Activated CD4-positive, alpha-beta T cell treated with anti-CD3 and anti-CD28 coated beads, Interleukin-2, amount 50 U/mL, for 4 hours (primary cell): ENCODE measurements at regions not wholly inside any gene's neighbourhood (a gene's known extent, or its start where the extent isn't known, plus 50 kb on each side); places are given as distances from the start of the nearest gene placed in this dataset.

Experiments
- DNase-seq, 2 experiments: peaks; one replicate each; pipeline ENCODE4 v3.0.0-alpha.2; 2020

DNA sequence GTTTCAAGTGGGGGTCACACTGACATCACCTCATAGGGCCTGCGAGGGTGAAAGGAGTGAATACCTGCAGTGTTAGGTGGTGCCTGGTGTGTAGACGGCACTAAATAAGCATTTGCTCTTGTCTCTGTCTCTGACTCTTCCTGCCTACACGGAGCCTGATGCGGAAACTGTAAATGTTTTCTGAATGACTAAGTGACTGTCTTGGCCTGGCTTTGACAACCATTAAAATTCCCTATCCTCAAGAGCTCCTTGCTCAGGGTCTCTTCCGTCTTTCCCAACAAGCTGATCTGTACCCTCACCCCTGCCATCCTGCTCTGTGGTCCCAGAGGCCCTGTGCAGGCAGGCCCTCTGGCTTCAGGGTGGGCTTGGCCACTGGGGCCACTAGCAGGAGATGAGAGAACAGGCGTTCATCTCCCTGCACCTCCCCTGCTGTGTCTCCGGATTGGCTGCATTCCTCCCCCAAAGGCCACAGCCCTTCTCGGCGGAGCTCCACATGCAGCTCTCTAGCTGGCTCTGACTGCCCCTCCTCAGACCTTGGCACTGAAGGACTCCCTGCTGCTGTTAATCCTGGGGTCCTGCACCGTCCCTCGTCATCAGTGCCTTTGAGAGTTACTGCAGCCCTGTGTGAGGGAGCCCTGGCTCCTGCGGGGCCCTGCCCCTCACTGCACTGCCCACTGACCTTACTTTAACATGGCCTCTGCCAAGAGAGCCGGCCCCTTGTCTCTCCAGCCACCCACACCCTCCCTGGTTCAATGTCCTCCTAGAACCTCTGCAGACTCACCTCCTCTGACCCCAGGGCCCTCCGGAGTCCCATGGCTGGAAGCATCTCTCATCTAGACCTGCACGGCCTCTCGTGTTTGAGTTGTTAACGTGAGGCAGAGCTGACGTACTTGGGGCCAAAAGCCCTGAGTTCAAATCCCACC lies 211.1 kb downstream of the MATN1 start:
- DNase-seq: no peak

DNA sequence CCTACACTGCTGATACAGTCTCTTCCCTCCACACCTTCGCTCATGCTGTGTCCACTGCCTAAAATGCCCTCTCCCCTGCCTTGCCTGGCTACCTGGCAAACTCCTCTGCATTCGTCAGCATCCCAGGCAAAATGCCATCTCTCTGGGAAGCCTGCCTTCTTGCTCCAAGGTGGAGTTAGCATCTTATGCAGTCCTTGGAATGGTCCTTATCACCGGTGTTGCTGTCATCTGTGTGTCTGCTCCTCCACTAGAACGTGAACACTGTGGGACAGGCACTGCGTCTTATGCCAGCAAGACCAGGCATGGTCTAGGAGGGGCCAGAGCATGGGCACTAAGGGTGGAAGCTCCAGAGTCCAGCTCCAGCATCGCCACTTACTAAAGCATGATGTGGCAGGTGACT lies 211.8 kb downstream of the MATN1 start:
- DNase-seq: no peak

DNA sequence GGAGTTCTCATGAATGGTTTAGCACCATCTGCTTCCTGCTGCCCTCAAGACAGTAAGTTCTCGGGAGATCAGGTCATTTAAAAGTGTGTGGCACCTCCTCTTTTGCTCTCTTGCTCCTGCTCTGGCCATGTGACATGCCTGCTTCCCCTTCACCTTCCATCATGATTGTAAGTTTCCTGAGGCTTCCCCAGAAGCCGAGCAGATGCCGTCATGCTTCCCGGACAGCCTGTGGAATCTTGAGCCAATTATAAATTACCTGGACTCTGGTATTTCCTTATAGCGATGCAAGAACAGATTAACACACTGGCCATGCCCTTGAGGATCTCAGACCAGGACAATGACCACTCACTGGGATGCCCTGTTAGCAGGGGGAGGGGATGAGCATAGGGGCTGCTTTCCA lies 212.3 kb downstream of the MATN1 start:
- DNase-seq: no peak

DNA sequence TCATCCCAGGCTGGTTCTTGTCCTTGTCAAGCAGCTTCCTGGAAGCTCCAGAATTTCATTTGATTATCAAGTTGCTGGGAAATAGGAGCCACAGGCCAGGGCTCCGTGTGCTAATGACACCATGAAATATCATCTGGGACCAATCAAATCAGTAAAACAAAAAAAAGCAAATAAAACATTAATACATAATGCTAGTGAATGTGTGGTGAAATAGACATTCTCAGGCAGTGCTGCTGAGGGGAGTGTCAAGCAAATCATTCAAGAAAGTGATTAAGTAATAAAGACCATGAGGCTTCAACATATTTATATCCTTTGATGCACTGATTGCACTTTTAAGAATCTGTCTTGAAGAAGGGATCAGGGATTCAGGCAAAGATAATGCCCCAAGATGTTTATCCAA lies 213.7 kb downstream of the MATN1 start:
- no peak for DNase-seq

DNA sequence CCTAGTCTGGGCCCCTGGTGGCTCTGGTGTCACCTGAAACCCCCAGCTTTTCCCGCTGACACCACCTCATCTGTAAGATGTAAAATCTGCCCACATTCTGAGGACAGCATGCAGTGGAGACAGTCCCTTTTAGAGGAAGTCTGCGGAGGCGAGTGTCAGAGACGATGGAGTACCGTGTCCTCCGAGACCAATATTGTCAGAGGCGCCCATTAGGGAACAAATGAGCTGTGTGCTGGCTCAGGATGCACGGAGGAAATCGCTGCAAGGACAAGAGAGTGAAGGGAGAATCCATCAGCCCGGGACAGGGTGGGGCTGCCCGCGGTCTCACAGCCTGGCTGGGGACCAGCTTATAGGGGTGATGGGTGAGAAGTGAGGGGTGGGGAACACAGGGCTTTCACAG lies 214.8 kb downstream of the MATN1 start:
- no peak for DNase-seq

DNA sequence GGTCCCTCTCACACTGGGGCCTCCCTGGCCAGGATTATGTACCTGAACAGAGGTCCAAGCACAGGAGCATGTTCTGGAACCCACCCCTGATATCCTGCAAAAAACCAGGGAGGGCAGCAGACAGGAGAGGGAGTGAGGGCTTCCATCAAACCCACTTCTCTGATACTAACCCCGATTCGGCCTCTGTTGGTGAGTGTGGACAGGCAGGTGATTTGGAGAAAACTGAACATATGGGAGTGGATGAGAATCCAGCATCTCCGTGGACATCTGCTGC lies 215.3 kb downstream of the MATN1 start:
- no peak for DNase-seq

DNA sequence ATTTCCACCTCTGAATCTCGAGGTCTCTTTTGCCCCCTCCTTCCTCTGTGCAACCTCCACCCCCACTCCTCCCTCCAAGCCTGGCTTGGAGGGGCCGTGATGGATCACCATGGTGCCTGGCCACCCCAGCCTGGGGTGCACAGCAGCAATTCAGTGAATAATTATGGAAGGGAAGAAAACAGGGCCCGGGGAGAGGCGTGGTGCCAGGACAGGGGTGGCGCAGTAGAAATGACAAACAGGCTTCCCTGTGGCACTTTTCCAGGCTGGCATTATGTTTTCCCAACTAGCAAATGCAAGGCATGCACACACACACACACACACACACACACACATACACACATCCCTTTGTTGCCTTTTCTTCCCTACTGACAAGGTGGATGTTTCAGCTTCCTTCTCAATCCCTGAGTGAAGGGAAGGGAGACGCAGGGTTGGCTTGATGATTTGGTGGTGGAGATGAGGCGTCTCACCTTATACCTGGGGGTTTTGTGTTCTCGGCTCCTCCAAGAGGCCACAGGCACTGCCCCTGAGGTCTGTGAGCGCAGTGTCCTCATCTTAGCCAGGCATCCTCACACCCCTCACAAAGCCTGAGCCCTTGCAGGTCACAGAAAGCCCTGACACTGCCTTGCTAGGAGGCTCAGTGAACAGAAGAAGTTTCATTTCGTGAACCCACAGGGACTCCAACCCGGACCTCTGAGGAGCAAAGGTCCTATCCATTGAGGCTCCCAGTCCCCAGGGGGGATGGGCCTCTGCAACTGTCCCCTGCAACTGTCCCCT lies 215.8 kb downstream of the MATN1 start:
- DNase-seq: no peak

DNA sequence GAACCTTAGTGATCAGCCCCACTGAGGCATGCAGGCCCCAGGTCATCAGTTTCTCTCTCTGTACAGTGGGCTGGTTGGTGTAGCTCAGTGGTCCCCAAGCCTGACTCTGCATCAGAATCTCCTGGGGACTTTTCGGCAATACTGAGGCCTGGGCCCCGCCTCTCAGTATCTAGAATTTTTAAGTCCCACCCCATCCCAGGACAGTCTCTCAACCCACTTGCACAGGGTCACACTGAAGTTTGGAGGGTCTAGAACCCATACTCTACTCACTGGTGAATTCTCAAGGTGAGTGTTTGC lies 216.4 kb downstream of the MATN1 start:
- DNase-seq: no peak

DNA sequence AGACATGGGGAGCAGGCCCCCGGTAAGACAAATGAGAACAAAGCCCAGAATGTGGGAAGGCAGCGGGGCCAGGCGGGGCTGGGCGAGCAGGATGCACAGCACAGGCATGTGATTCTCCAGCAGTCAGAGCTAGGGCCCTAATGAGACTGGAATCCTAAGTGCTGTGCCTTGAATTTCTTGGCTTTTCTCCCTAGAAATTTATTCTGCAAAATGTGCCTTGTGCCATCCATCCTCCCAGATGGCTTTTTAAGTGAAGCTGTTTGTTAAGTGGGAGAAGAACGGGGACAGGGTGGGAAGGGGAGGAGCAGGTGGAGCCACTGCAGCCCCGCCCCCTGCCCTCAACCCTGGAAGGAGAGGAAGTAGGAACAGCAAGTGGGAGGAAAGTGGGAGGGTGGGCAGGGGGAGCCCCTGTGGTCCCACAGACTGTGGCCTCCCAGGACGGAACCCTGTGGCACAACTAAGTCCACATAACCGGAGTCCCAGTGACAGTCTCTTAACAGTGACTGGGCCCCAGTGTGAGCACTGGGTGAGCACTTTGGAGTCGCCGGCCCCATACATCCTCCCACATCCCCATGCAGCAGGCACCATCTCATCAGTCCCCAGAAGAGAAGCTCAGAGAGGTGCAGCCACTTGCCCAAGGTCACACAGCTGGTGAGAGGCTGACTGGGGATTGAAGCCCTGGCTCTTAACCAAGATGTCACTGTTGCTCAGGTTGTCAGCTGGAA lies 216.9 kb downstream of the MATN1 start:
- DNase-seq: no peak

DNA sequence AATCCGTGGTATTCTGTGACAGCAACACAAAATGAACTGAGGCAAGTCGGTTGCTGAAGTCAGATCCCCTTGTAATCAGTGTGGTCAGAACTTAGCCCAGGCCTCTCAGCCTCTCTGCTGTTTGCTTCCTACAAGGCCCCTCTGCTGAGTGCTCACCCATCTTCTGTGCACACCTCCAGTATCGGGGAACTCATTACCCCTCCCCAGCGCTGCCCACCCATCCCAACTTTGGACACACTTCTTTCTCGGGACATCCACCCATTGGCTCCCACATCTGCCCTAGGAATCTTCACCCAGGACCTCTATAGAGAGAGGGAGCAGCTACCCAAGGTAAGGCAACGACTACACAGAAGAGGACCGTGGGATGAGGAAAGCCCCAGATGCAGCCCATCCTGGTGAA lies 217.5 kb downstream of the MATN1 start:
- DNase-seq: no peak

DNA sequence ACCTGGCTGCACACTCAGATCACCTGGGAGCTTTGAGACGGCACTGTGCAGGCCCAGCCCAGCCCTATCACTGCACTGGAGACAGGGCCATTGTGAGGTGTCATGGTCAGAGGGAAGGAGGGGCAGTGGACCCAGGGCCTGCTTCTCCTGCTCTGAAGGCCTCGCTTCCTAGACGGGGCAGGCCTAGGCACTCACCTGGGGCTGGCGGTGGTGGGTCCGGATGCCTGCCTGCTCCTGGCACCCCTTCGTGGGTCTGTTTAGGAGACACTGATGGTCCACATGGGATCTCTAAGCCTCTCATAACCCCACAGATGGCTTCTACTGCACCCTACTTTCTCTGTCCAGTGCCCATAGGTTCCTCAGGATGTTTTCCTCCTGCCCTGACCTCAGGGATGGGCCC lies 230.9 kb downstream of the MATN1 start:
- DNase-seq: no peak

DNA sequence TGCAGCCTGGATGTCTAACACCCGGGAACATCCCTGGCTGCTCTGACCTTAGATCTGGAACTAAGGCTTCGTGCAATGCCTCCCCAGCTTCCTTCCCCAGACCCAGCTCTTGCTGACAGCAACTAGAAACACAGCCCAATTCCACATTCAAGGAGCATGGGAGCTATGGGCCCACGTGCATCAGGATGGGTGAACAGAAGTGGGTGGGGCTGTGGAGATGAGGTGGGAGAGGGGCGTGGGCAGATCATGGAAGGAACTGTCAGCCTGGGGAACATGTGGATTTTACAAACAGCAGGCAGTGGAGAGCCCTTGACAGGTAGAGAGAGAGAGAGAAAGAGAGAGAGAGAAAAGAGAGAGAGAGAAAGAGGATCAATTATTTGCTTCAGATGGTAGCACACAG lies 231.6 kb downstream of the MATN1 start:
- DNase-seq: no peak

DNA sequence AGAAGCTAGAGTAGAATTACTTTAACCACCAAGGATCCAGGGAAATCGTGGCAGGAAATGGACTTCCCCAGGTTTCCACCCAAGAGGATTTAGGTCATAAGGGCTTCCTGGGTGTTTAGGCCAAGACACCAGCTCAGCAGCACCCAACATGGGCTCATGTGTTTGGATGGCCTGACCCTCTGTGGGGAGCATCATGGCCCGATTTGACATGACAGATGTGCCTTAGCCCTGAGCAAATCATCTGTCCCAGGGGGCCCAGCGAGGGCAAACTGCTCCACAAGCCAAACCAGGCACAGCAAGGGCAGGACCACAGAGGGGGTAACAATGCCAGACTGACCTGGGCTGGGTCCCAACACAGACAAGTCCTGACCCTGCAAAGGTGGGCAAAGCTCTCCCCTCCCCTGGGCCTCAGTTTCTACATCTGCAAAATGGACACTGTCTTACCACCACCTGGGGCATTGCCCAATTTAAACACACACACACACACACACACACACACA lies 232.8 kb downstream of the MATN1 start:
- DNase-seq: no peak

DNA sequence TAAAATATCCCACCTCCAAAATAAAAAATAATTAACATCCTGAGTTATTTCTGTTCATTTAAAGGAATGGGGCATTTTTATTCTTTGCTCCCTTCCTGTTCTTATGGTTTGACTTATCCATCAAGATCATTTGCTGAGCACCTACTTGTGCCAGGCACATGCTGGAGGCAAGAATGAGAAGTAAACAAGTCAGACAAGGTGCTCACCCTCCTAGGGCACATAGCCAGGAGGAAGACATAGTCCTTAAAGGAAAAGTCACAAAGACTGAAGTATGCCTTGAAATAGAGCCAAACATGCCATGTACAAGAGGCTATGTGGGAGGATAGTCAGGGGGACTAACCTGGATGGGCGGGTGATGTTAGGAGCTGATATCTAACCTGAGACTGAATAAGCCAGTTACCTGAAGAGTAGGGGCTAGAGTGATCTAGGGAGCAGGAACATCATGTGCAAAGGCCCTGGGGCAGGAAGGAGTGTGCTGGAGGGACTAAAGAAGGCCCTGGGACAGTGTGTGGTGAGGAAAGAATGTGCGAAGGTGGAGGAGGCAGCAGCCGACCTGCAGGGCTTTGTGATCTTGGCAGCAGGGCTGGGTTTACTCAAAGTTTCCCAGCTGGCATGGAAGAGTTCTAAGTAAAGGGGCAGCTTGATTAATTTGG lies 233.5 kb downstream of the MATN1 start:
- no peak for DNase-seq

DNA sequence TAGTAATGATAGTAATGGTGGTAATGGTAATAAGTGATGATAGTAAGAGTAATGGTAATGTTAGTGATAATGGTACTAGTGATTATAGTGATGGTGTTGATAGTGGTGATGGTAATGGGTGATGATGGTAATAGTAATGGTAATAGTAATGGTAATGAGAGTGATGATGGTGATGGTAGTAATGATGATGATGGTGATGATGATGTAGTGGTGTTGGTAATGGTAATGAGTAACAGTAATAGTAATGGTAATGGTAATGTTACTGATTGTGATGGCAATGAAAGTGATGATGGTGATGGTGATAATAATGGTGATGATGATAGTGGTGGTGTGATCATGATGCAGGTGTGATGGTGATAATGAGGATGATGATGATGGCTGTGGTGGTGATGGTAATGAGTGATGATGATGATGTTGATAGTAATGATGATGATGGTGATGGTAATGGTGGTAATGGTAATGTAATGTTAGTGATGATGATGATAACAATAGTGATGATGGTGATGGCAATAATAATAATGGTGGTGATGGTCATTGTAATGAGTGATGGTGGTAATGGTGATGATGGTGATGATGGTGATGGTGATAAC lies 235.0 kb downstream of the MATN1 start:
- DNase-seq: no peak

DNA sequence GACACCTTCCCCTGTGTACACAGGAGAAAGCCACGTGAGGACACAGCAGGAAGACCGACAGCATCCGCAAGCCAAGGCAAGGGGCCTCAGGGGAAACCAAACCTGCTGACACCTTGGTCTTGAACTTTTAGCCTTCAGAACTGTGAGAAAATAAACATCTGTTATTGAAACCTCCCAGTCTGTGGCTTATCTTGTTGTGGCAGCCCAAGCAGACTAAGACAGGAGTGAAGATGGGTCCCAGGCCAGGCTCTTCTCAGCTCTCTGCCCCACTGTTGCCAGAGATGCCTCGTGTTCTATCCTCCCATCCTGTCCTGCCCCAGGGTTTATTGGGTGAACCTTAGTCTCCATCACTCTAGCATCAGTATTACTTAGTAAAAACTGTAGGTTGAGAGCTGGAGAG lies 236.3 kb downstream of the MATN1 start:
- DNase-seq: no peak

DNA sequence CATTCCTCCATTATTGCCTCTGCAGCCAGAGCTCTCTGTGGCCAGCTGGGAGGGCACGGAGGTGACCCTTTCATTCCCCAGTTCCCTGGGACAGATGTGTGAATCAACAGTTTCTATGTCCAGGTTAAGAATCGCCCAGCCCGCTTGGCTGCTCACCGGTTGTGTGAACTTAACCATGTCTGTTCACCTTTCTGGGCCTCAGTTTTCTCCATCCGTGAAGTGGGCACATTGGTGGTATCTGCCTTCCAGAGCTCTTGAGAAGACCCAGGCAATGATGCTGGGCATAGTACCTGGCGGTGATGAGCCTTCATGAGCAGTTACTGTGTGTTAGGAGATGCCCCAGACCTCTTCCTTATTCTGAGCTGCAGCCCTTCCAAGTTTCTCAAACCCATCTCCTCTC lies 238.3 kb downstream of the MATN1 start:
- DNase-seq: no peak

DNA sequence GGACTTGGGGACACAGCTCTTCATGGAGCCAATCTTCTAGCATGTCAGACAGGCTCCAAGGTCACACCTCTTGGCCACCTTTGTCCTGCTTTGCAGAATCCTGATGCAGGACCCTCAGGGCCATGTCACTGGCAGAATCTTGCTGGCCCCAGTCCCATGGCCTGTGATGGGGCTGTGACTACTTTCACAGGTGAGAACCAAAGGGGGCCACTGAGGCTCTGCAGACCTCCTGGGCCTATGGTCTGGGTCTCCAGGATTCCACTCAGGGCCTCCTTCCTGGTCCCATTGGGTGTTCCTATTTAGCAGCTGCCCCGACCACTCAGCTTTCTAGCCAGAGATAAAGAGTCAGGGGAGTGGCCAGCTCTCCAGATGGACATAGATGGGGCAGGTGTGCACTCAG lies 238.7 kb downstream of the MATN1 start:
- DNase-seq: no peak

DNA sequence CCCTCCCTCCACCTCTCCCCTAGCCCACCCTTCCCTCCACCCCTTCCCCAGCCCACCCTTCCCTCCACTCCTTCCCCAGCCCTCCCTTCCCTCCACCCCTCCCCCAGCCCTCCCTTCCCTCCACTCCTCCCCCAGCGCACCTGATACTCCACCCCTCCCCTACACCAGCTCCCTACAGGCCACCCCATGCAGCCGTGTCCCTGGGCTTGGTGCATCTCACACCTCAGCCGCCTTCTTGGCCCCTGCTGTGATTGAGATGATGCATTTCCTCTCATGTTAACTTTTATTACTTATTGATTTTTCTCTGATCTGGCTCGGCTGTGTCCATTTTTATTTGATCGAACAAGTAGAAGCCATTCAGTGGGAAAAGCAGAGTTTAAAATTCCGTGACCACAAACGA lies 243.8 kb downstream of the MATN1 start:
- DNase-seq: no peak

DNA sequence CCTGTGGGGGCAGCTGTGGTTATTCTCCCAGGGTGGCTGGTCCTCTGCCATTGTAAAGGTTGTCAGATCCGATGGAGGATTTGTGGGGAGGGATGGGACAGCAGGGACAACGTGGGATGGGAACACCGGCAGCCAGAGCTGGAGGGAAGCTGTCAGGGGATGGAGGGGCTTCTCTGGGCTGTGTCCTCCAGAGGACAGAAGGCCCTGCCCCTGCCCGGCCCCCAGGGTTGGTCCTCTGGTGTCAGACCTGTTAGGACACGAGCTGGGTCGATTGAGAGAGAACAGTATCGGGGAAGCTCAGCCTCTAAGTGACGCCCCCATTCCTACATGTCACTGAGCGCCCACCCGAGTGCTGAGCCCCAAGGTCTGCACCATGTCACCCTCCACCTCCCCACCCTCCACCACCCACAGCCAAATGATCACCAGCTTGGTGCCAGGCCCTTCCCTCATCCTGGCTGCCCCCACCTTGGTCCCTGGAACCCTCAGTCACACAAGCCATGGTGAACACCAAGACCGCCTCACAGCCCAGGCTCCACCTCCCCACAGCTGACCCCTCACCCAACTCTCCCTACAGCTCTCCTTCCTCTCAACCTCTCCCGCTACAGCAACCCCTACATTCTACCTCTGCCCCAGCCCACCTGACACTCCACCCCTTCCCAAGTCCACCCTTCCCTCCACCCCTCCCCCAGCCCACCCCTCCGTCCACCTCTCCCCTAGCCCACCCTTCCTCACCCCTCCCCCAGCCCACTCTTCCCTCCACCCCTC lies 244.4 kb downstream of the MATN1 start:
- DNase-seq: no peak

DNA sequence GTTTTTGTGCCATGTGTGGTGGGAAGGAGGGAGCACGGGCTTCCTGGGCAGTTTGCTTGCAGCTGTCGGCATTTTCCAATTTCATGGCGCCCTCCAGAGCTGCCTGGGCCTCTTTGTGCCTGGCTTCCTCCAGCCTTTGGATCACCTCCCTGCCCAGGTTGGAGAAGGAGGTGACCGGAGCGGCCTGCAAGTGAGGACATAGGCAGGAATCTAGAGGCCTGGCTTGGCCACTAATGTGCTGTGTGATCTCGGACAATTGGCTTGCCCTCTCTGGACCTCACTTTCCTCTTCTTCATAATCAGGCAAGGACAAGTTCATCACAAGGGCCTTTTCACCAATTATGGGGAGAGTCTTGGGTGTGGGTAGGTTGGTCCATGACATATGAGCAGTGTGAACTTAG lies 245.1 kb downstream of the MATN1 start:
- DNase-seq: no peak

DNA sequence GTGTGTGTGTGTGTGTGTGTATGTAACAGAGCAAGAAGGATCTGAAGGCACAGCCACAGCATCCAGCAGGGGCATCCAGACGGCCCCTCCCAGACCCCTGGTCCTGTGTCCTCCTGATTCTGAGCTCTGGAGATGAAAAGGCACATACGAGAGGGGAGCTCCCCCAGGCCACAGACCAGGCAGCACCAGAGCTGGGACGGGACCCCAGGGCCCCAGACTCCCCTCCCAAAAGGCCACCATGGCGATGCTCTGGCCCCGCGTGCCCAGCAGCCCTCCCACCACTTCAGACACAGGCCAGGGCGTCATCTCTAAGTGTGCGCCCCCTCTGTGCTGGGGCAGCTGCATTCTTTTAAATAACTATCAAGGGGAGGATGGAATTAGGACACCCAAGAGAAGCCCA lies 245.8 kb downstream of the MATN1 start:
- DNase-seq: no peak
